Astrocyte (in vitro differentiated cells and primary cell): ENCODE measurements at regions not wholly inside any gene's neighbourhood (a gene's known extent, or its start where the extent isn't known, plus 50 kb on each side); places are given as distances from the start of the nearest gene placed in this dataset.

Experiments
- DNase-seq: peaks from one replicate; pipeline ENCODE4 v3.0.0-alpha.2; 2010; ENCODE audit warnings: low read depth
- FAIRE-seq: peaks from 2 replicates; lab custom pipeline; 2011; peaks lifted over from hg19 to GRCh38; lab: Jason Lieb, UNC
- H2AFZ ChIP-seq: 2 replicates; pipeline ENCODE4 v1.6.0; 2012; ENCODE audit warnings: low read depth, low read length, inconsistent platforms
- H3K27ac ChIP-seq: 2 replicates; pipeline ENCODE4 v1.5.1; 2011; ENCODE audit warnings: low read depth, low read length, inconsistent platforms
- H3K27me3 ChIP-seq: 2 replicates; pipeline ENCODE4 v1.6.0; 2011; ENCODE audit warnings: low read length, inconsistent platforms; ENCODE audit not compliant: insufficient read depth
- H3K36me3 ChIP-seq: 2 replicates; pipeline ENCODE4 v1.5.1; 2011; ENCODE audit warnings: low read length, inconsistent platforms; ENCODE audit not compliant: insufficient read depth
- H3K4me1 ChIP-seq: 2 replicates; pipeline ENCODE4 v1.5.1; 2011; ENCODE audit warnings: low read length, inconsistent platforms; ENCODE audit not compliant: insufficient read depth
- H3K4me2 ChIP-seq: 2 replicates; pipeline ENCODE4 v1.6.0; 2012; ENCODE audit warnings: low read length, inconsistent platforms
- H3K4me3 ChIP-seq: 2 replicates; pipeline ENCODE4 v1.5.1; 2011; ENCODE audit warnings: low read depth, mild to moderate bottlenecking, low read length, inconsistent platforms; ENCODE audit not compliant: insufficient read depth
- H3K79me2 ChIP-seq: 2 replicates; pipeline ENCODE4 v1.6.0; 2012; ENCODE audit warnings: mild to moderate bottlenecking, low read length, inconsistent platforms; ENCODE audit not compliant: insufficient read depth
- H3K9ac ChIP-seq: 2 replicates; pipeline ENCODE4 v1.6.0; 2012; ENCODE audit warnings: mild to moderate bottlenecking, low read length, inconsistent platforms
- H3K9me3 ChIP-seq: 2 replicates; pipeline ENCODE4 v1.5.1; 2012; ENCODE audit warnings: low read depth, mild to moderate bottlenecking, low read length, inconsistent platforms; ENCODE audit not compliant: insufficient read depth
- H4K20me1 ChIP-seq: 2 replicates; pipeline ENCODE4 v1.6.0; 2012; ENCODE audit warnings: low read length, inconsistent platforms; ENCODE audit not compliant: insufficient read depth
- H3K27ac Mint-ChIP-seq: one replicate; pipeline ENCODE4 v1.8.0; 2021; ENCODE audit warnings: mild to moderate bottlenecking, mixed read lengths; ENCODE audit not compliant: unreplicated experiment
- H3K27me3 Mint-ChIP-seq: one replicate; pipeline ENCODE4 v1.8.0; 2021; ENCODE audit warnings: low read depth, mixed read lengths; ENCODE audit not compliant: unreplicated experiment
- H3K36me3 Mint-ChIP-seq: one replicate; pipeline ENCODE4 v1.8.0; 2021; ENCODE audit warnings: low read depth, mixed read lengths; ENCODE audit not compliant: unreplicated experiment
- H3K4me1 Mint-ChIP-seq: one replicate; pipeline ENCODE4 v1.8.0; 2021; ENCODE audit warnings: low read depth, mixed read lengths; ENCODE audit not compliant: unreplicated experiment
- H3K4me3 Mint-ChIP-seq: one replicate; pipeline ENCODE4 v1.8.0; 2021; ENCODE audit warnings: mild to moderate bottlenecking, moderate library complexity, mixed read lengths; ENCODE audit not compliant: unreplicated experiment
- H3K9me3 Mint-ChIP-seq: one replicate; pipeline ENCODE4 v1.8.0; 2021; ENCODE audit warnings: mild to moderate bottlenecking, mixed read lengths; ENCODE audit not compliant: unreplicated experiment
- EZH2 ChIP-seq: IDR thresholded peaks from 2 replicates; pipeline ENCODE4 v1.6.1; 2012; ENCODE audit warnings: mild to moderate bottlenecking, low read length, inconsistent platforms; ENCODE audit not compliant: insufficient read depth
- TF ChIP-seq, protein P1 (sequence below): IDR thresholded peaks from 2 replicates; pipeline ENCODE4 v1.5.1; 2011; ENCODE audit warnings: low read depth, mild to moderate bottlenecking, inconsistent platforms, low read length, moderate library complexity; ENCODE audit not compliant: insufficient read depth

DNA sequence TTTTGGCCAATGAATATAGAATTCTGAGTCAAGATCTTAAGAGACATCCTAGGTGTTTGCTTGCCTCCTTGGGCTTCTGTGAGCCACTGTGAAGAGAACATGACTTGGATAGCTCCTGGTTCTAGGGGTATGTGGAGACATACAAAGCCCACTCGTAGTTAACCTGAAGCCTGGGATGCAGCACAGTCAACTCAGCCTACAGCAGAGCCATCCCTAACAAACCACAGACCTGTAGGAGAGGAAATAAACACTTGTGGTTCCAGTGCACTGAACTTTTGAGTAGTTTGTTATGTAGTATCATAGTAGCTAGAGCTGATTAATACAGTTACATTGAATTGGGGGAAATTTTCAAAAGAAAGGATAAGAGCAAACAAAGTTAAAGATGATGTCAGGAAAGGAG lies 474.4 kb upstream of the HSF2 start:
- H3K36me3 Mint-ChIP-seq = no peaks in the 10 kb centered on the region
- Histone ChIP-seq H3K4me3 (no peak overlapping the region), H3K4me2 (no peak overlapping the region), H3K4me1 (no peaks in the 10 kb centered on the region), H4K20me1 (no peaks in the 10 kb centered on the region), H2AFZ (no peak overlapping the region), H3K79me2 (no peaks in the 10 kb centered on the region), H3K36me3 (no peaks in the 10 kb centered on the region), H3K27me3 (no peaks in the 10 kb centered on the region), H3K9me3 (no peaks in the 10 kb centered on the region), H3K9ac (no peak overlapping the region), H3K27ac (no peak overlapping the region)
- no peak overlapping the region for H3K4me3 Mint-ChIP-seq
- DNase-seq (peak; percentile 43), FAIRE-seq (no peak)
- no peak overlapping the region for H3K27ac Mint-ChIP-seq
- no peak for TF ChIP-seq EZH2
- no peaks in the 10 kb centered on the region for H3K9me3 Mint-ChIP-seq
- peaks cover 17% of the 10 kb centered on the region for H3K4me1 Mint-ChIP-seq
- H3K27me3 Mint-ChIP-seq = no peaks in the 10 kb centered on the region

DNA sequence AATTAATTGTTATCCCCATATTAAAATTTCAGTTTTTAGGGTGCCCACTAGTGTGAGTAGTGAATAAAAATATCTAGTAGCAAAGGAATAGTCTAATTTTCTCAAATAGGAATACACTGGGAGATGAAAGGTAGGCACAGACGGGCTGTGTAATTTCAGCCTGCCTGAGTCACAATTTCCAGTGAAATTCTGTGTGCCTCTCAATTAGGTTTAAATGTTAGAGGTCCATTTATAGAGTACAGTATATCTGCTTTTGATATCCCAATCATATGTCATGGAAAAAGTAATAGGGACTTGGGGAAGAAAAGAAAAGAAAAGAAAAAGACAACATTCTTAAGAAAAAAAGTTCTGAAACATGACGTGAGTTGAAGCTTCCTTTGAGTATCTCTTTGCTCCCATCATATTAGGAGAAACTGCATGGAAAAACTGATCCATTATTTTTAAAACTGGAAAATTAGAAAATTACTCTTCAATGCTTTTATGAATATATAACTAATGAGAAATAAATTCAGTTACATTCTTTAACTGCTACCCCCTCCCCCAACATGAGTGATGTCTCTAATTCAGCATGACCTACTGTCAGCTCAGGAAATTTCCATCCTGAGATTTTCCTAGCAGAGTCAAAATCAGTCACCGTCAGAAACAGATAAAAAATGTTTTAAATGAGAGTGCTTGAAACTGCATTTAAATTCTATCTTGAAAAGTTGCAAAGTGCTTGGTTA lies 473.8 kb upstream of the HSF2 start:
- DNase-seq (no peak), FAIRE-seq (no peak)
- no peaks in the 10 kb centered on the region for H3K79me2 ChIP-seq
- H3K27ac ChIP-seq = no peak overlapping the region
- H3K9me3 Mint-ChIP-seq = no peaks in the 10 kb centered on the region
- no peak for TF ChIP-seq EZH2
- TF ChIP-seq, protein P1, sequence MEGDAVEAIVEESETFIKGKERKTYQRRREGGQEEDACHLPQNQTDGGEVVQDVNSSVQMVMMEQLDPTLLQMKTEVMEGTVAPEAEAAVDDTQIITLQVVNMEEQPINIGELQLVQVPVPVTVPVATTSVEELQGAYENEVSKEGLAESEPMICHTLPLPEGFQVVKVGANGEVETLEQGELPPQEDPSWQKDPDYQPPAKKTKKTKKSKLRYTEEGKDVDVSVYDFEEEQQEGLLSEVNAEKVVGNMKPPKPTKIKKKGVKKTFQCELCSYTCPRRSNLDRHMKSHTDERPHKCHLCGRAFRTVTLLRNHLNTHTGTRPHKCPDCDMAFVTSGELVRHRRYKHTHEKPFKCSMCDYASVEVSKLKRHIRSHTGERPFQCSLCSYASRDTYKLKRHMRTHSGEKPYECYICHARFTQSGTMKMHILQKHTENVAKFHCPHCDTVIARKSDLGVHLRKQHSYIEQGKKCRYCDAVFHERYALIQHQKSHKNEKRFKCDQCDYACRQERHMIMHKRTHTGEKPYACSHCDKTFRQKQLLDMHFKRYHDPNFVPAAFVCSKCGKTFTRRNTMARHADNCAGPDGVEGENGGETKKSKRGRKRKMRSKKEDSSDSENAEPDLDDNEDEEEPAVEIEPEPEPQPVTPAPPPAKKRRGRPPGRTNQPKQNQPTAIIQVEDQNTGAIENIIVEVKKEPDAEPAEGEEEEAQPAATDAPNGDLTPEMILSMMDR = no peak
- no peaks in the 10 kb centered on the region for H4K20me1 ChIP-seq
- no peaks in the 10 kb centered on the region for H3K36me3 ChIP-seq
- no peak overlapping the region for H3K4me3 Mint-ChIP-seq
- H3K36me3 Mint-ChIP-seq = no peaks in the 10 kb centered on the region
- H3K9ac ChIP-seq = no peak overlapping the region
- H3K27ac Mint-ChIP-seq = no peak overlapping the region
- no peak overlapping the region for H2AFZ ChIP-seq
- H3K4me2 ChIP-seq = no peak overlapping the region
- peaks cover 17% of the 10 kb centered on the region for H3K4me1 Mint-ChIP-seq
- H3K27me3 Mint-ChIP-seq = no peaks in the 10 kb centered on the region
- no peaks in the 10 kb centered on the region for H3K4me1 ChIP-seq
- no peaks in the 10 kb centered on the region for H3K27me3 ChIP-seq
- H3K4me3 ChIP-seq = no peak overlapping the region
- no peaks in the 10 kb centered on the region for H3K9me3 ChIP-seq

DNA sequence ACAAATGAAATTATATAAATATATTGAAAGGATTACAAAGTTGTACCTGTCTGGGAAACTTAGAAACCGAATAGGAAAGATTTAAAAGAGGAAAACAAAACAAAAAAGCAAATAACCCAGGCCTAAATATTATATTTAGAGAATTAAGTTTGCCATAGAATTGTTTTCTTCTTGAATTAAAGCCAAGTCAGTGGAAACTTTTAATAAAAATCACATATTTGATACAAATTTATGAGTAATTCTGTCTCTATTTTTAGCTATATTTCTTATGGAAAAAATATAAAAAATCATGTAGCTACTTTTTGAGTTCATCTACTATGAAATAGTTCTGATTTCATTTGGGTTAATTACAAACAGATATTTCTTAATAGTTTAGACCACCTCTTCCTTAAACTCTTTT lies 470.2 kb upstream of the HSF2 start:
- Histone ChIP-seq H2AFZ (no peak overlapping the region), H3K4me3 (no peak overlapping the region), H3K27ac (no peak overlapping the region), H3K9ac (no peak overlapping the region), H3K4me1 (peaks cover 4% of the 10 kb centered on the region), H4K20me1 (no peaks in the 10 kb centered on the region), H3K4me2 (no peak overlapping the region), H3K36me3 (no peaks in the 10 kb centered on the region), H3K9me3 (no peaks in the 10 kb centered on the region), H3K79me2 (no peaks in the 10 kb centered on the region), H3K27me3 (no peaks in the 10 kb centered on the region)
- no peaks in the 10 kb centered on the region for H3K9me3 Mint-ChIP-seq
- H3K4me3 Mint-ChIP-seq = no peak overlapping the region
- no peaks in the 10 kb centered on the region for H3K27me3 Mint-ChIP-seq
- TF ChIP-seq, protein P1 = no peak
- TF ChIP-seq EZH2 = no peak
- DNase-seq (no peak), FAIRE-seq (no peak)
- no peak overlapping the region for H3K27ac Mint-ChIP-seq
- H3K36me3 Mint-ChIP-seq = no peaks in the 10 kb centered on the region
- peaks cover 25% of the 10 kb centered on the region for H3K4me1 Mint-ChIP-seq
